ENCODE measurements at regions not wholly inside any gene's neighbourhood (a gene's known extent, or its start where the extent isn't known, plus 50 kb on each side); places are given as distances from the start of the nearest gene placed in this dataset.

- Mint-ChIP-seq H3K27me3 (ENCODE audit: low read depth in 2 of 2) (peaks cover 22 to 54% of the 10 kb centered on the region in 2 donors), H3K4me3 (no peak overlapping the region), H3K4me1 (no peaks in the 10 kb centered on the region), H3K9me3 (no peaks in the 10 kb centered on the region), H3K36me3 (no peaks in the 10 kb centered on the region), H3K27ac (no peak overlapping the region)
- H3K4me3 ChIP-seq (ENCODE audit: low read length): no peak overlapping the region
- no peaks in the 10 kb centered on the region for H3K9me3 ChIP-seq (ENCODE audit: control insufficient read depth, insufficient read depth, low read length)
- H3K27me3 ChIP-seq (ENCODE audit: control insufficient read depth, insufficient read depth, low read length): no peaks in the 10 kb centered on the region
- no peak for TF ChIP-seq CTCF (IDR thresholded peaks at IDR 0.05)
- no peak overlapping the region for H3K27ac ChIP-seq (ENCODE audit: low read length)
- 84% methylated on average over 2 of the region's 3 CpGs for WGBS (ENCODE audit: insufficient coverage)
- intact Hi-C loops (cut with micrococcal nuclease): no loop called here
- H3K4me1 ChIP-seq (ENCODE audit: control insufficient read depth, insufficient read depth, low read length): no peaks in the 10 kb centered on the region
- no peaks in the 10 kb centered on the region for H3K36me3 ChIP-seq (ENCODE audit: control insufficient read depth, insufficient read depth, low read length)
- DNase-seq (no peak), ATAC-seq (no peak)
Observed at GRCh38 chr7:45420843-45421495, 153.2 kb upstream of the ADCY1 start.

- Histone ChIP-seq H3K9me3 (ENCODE audit: control insufficient read depth, insufficient read depth, low read length) (no peaks in the 10 kb centered on the region), H3K27ac (ENCODE audit: low read length) (no peak overlapping the region), H3K4me1 (ENCODE audit: control insufficient read depth, insufficient read depth, low read length) (no peaks in the 10 kb centered on the region), H3K4me3 (ENCODE audit: low read length) (no peak overlapping the region), H3K27me3 (ENCODE audit: control insufficient read depth, insufficient read depth, low read length) (no peaks in the 10 kb centered on the region), H3K36me3 (ENCODE audit: control insufficient read depth, insufficient read depth, low read length) (no peaks in the 10 kb centered on the region)
- H3K4me3 Mint-ChIP-seq: no peak overlapping the region
- no peaks in the 10 kb centered on the region for H3K36me3 Mint-ChIP-seq
- H3K4me1 Mint-ChIP-seq: no peaks in the 10 kb centered on the region
- no peak overlapping the region for H3K27ac Mint-ChIP-seq
- intact Hi-C loops (cut with micrococcal nuclease): no loop called here
- WGBS (ENCODE audit: insufficient coverage): no CpG with 5 or more reads among the region's 1 CpG
- no peaks in the 10 kb centered on the region for H3K9me3 Mint-ChIP-seq
- no peak for TF ChIP-seq CTCF (IDR thresholded peaks at IDR 0.05)
- peaks cover 23 to 51% of the 10 kb centered on the region in 2 donors for H3K27me3 Mint-ChIP-seq (ENCODE audit: low read depth in 2 of 2)
- ATAC-seq: no peak
- DNase-seq: no peak
Observed at GRCh38 chr7:45421806-45422205, 152.4 kb upstream of the ADCY1 start.

GRCh38 chr7:45430397-45430796, 143.8 kb upstream of the ADCY1 start:
- no peaks in the 10 kb centered on the region for H3K36me3 ChIP-seq (ENCODE audit: control insufficient read depth, insufficient read depth, low read length)
- no peak for TF ChIP-seq CTCF (IDR thresholded peaks at IDR 0.05)
- Mint-ChIP-seq H3K4me3 (no peak overlapping the region), H3K27me3 (ENCODE audit: low read depth in 2 of 2) (peaks cover 14% of the 10 kb centered on the region in 2 donors), H3K27ac (no peak overlapping the region), H3K36me3 (no peaks in the 10 kb centered on the region), H3K9me3 (no peaks in the 10 kb centered on the region), H3K4me1 (no peaks in the 10 kb centered on the region)
- H3K27ac ChIP-seq (ENCODE audit: low read length): no peak overlapping the region
- WGBS (ENCODE audit: insufficient coverage): 91% methylated on average over 6 of the region's 8 CpGs
- intact Hi-C loops (cut with micrococcal nuclease): no loop called here
- no peak for DNase-seq
- H3K4me3 ChIP-seq (ENCODE audit: low read length): no peak overlapping the region
- H3K4me1 ChIP-seq (ENCODE audit: control insufficient read depth, insufficient read depth, low read length): no peaks in the 10 kb centered on the region
- H3K27me3 ChIP-seq (ENCODE audit: control insufficient read depth, insufficient read depth, low read length): no peaks in the 10 kb centered on the region
- no peaks in the 10 kb centered on the region for H3K9me3 ChIP-seq (ENCODE audit: control insufficient read depth, insufficient read depth, low read length)
- ATAC-seq: no peak

- ATAC-seq: no peak
- no peaks in the 10 kb centered on the region for H3K27me3 ChIP-seq (ENCODE audit: control insufficient read depth, insufficient read depth, low read length)
- 82% methylated on average over 6 of the region's 6 CpGs for WGBS (ENCODE audit: insufficient coverage)
- DNase-seq: no peak
- no peak overlapping the region for H3K27ac ChIP-seq (ENCODE audit: low read length)
- no peaks in the 10 kb centered on the region for H3K36me3 Mint-ChIP-seq
- no peaks in the 10 kb centered on the region for H3K4me1 ChIP-seq (ENCODE audit: control insufficient read depth, insufficient read depth, low read length)
- H3K9me3 ChIP-seq (ENCODE audit: control insufficient read depth, insufficient read depth, low read length): no peaks in the 10 kb centered on the region
- H3K27ac Mint-ChIP-seq: no peak overlapping the region
- no peaks in the 10 kb centered on the region for H3K4me1 Mint-ChIP-seq
- H3K4me3 Mint-ChIP-seq: no peak overlapping the region
- no peak for TF ChIP-seq CTCF (IDR thresholded peaks at IDR 0.05)
- H3K36me3 ChIP-seq (ENCODE audit: control insufficient read depth, insufficient read depth, low read length): no peaks in the 10 kb centered on the region
- H3K9me3 Mint-ChIP-seq: no peaks in the 10 kb centered on the region
- peaks cover 12 to 15% of the 10 kb centered on the region in 2 donors for H3K27me3 Mint-ChIP-seq (ENCODE audit: low read depth in 2 of 2)
- intact Hi-C loops (cut with micrococcal nuclease): no loop called here
- no peak overlapping the region for H3K4me3 ChIP-seq (ENCODE audit: low read length)
Observed at GRCh38 chr7:45434167-45434784, 139.9 kb upstream of the ADCY1 start.

All from natural killer cell (primary cell).